A673 (cell line): ENCODE measurements at regions not wholly inside any gene's neighbourhood (a gene's known extent, or its start where the extent isn't known, plus 50 kb on each side); places are given as distances from the start of the nearest gene placed in this dataset.

Experiments used
- EZH2 ChIP-seq: fragments of 200-600 bp; sonication (generic); IDR thresholded peaks from 2 replicates; pipeline ENCODE4 v1.6.1; 2017; ENCODE audit warnings: borderline replicate concordance, low read depth, mild to moderate bottlenecking, mixed read lengths, antibody characterized with exemption, low read length; ENCODE audit not compliant: poor library complexity, severe bottlenecking
- TF ChIP-seq, protein P1 (sequence below): fragments of 300-800, 200-600 bp; sonication (generic); conservative IDR thresholded peaks from 2 replicates; pipeline ENCODE4 v1.5.1; 2017; ENCODE audit warnings: low read depth, mild to moderate bottlenecking, antibody characterized with exemption, low read length, moderate library complexity, mixed read lengths

DNA sequence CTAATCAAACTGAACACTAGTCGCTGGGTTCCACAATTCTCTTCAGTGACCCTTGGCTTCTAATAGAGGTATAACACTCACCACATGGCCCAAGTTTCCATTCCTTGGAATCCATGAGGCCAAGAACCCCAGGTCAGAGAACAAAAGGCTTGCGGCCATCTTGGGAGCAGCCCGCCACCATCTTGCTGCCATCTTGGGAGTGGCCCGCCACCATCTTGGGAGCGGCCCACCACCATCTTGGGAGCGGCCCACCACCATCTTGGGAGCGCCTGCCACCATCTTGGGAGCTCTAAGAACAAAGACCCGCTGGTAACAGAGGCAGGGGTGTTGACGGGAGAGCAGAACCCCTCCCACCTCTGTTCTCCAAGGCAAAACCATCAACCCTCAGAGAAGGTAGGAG is 493.4 kb downstream of the MATN1 start:
- TF ChIP-seq, protein P1, sequence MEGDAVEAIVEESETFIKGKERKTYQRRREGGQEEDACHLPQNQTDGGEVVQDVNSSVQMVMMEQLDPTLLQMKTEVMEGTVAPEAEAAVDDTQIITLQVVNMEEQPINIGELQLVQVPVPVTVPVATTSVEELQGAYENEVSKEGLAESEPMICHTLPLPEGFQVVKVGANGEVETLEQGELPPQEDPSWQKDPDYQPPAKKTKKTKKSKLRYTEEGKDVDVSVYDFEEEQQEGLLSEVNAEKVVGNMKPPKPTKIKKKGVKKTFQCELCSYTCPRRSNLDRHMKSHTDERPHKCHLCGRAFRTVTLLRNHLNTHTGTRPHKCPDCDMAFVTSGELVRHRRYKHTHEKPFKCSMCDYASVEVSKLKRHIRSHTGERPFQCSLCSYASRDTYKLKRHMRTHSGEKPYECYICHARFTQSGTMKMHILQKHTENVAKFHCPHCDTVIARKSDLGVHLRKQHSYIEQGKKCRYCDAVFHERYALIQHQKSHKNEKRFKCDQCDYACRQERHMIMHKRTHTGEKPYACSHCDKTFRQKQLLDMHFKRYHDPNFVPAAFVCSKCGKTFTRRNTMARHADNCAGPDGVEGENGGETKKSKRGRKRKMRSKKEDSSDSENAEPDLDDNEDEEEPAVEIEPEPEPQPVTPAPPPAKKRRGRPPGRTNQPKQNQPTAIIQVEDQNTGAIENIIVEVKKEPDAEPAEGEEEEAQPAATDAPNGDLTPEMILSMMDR: no peak
- no peak for TF ChIP-seq EZH2
